NT2/D1 (cell line): ENCODE measurements at regions not wholly inside any gene's neighbourhood (a gene's known extent, or its start where the extent isn't known, plus 50 kb on each side); places are given as distances from the start of the nearest gene placed in this dataset.

Source experiments
- YY1 ChIP-seq: IDR thresholded peaks from 2 replicates; pipeline ENCODE4 v1.6.1; 2011; ENCODE audit not compliant: insufficient read length, insufficient read depth
- ZNF274 ChIP-seq: IDR thresholded peaks from 2 replicates; pipeline ENCODE4 v1.6.1; 2011; ENCODE audit warnings: mild to moderate bottlenecking, low read depth, low read length

GRCh38 chr4:155010376-155010775 lies 198.1 kb upstream of the NPY2R start:
- no peak for TF ChIP-seq ZNF274
- no peak for TF ChIP-seq YY1
